ENCODE measurements at regions not wholly inside any gene's neighbourhood (a gene's known extent, or its start where the extent isn't known, plus 50 kb on each side); places are given as distances from the start of the nearest gene placed in this dataset.

- Histone ChIP-seq H3K79me2 (ENCODE audit: control insufficient read depth in 1 of 2, insufficient read depth in 2 of 2, low read length in 2 of 2) (no peaks in the 10 kb centered on the region), H3K36me3 (ENCODE audit: control insufficient read depth in 2 of 4, insufficient read depth in 4 of 4, low read length in 3 of 4) (no peaks in the 10 kb centered on the region), H3K4me3 (ENCODE audit: extremely low read depth in 1 of 4, insufficient read depth in 2 of 4, low read depth in 3 of 4, low read length in 4 of 4) (no peak overlapping the region), H3K23me2 (ENCODE audit: low read depth, low read length) (no peaks in the 10 kb centered on the region), H3K14ac (ENCODE audit: insufficient read length) (no peak overlapping the region), H4K20me1 (replicated peaks in 1 of 2; ENCODE audit: control insufficient read depth in 1 of 2, insufficient read depth in 2 of 2, low read length in 2 of 2) (no peaks in the 10 kb centered on the region), H3K4me1 (replicated peaks in 1 of 4; ENCODE audit: control insufficient read depth in 3 of 4, insufficient read depth in 4 of 4, low read length in 3 of 4) (no peaks in the 10 kb centered on the region), H3K27me3 (replicated peaks in 1 of 4; ENCODE audit: control insufficient read depth in 3 of 4, extremely low read depth in 1 of 4, insufficient read depth in 3 of 4, low read length in 3 of 4) (no peaks in the 10 kb centered on the region), H4K8ac (ENCODE audit: extremely low read depth, insufficient read depth, low read length) (no peak overlapping the region), H3K79me1 (ENCODE audit: low read depth, low read length) (no peaks in the 10 kb centered on the region), H3K9me3 (ENCODE audit: insufficient read depth in 2 of 2, low read depth in 1 of 2, low read length in 1 of 2) (no peaks in the 10 kb centered on the region; a peak in 1 of 4 replicates), H4K5ac (ENCODE audit: insufficient read length, low read depth, low read length) (no peak overlapping the region), H3K23ac (ENCODE audit: insufficient read length) (no peak overlapping the region), H2AK5ac (ENCODE audit: low read depth, low read length) (no peak overlapping the region), H2BK12ac (ENCODE audit: low read depth, low read length) (no peak overlapping the region), H2BK15ac (ENCODE audit: low read length) (no peak overlapping the region), H3K4ac (replicated peaks; ENCODE audit: insufficient read length, low read depth, low read length) (no peak overlapping the region), H3K27ac (ENCODE audit: low read depth, low read length) (no peak overlapping the region), H2BK20ac (ENCODE audit: low read length) (no peak overlapping the region), H3K9ac (replicated peaks in 1 of 4; ENCODE audit: extremely low read depth in 1 of 4, low read depth in 3 of 4, low read length in 3 of 4) (no peak overlapping the region), H3K56ac (replicated peaks; ENCODE audit: insufficient read length, low read depth, low read length) (no peak overlapping the region), H3K18ac (ENCODE audit: extremely low read depth, low read length) (no peak overlapping the region), H2BK5ac (ENCODE audit: low read depth, low read length) (no peak overlapping the region), H2BK120ac (replicated peaks; ENCODE audit: low read depth, low read length) (no peak overlapping the region), H2AFZ (ENCODE audit: low read length) (no peak overlapping the region), H4K91ac (replicated peaks; ENCODE audit: insufficient read length, low read length) (no peak overlapping the region), H3K4me2 (ENCODE audit: insufficient read depth in 1 of 2, low read depth in 2 of 2, low read length in 2 of 2) (no peak overlapping the region)
- no peak for FAIRE-seq
- WGBS, 2 experiments (ENCODE audit: extremely low coverage in 1 of 2, insufficient coverage in 1 of 2, insufficient read length in 1 of 2, insufficient replicate concordance in 2 of 2, low coverage in 1 of 2, low lambda C conversion rate in 2 of 2, missing lambda C conversion rate in 1 of 2): 93% methylated on average over 10 of the region's 10 CpGs; no CpG with 5 or more reads in 1 of the 2 experiments
- CTCF ChIA-PET (ENCODE audit: partially characterized antibody): interaction anchor here (1.0 kb wide), 2 partner anchors 15 to 74 kb away, joined by 3 to 4 read pairs; no protein-coding TSS in a partner anchor
- POLR2A ChIA-PET (ENCODE audit: partially characterized antibody): no interaction called here
- no peak for DNase-seq (ENCODE audit: low read depth in 1 of 2, low spot score in 2 of 2)
- TF ChIP-seq SP2 (IDR thresholded peaks at IDR 0.05; ENCODE audit: low read length): no peak
- no peak for TF ChIP-seq JUN (IDR thresholded peaks at IDR 0.05; ENCODE audit: low read depth, low read length)
- no peak for TF ChIP-seq ASH2L (IDR thresholded peaks at IDR 0.05; ENCODE audit: low read length)
- no peak for TF ChIP-seq CHD2 (IDR thresholded peaks at IDR 0.05; ENCODE audit: low read length)
- no peak for TF ChIP-seq EP300 (IDR thresholded peaks at IDR 0.05; ENCODE audit: borderline replicate concordance in 1 of 2, low read depth in 2 of 2, low read length in 2 of 2)
Observed at GRCh38 chr10:6327961-6328698, 125.4 kb downstream of the PFKFB3 start.

Data from H1 (cell line).